Endodermal cell (in vitro differentiated cells): ENCODE measurements at regions not wholly inside any gene's neighbourhood (a gene's known extent, or its start where the extent isn't known, plus 50 kb on each side); places are given as distances from the start of the nearest gene placed in this dataset.

ENCODE experiments used
- DNase-seq: peaks from one replicate; pipeline ENCODE4 v3.0.0-alpha.2; 2017
- H3K27ac ChIP-seq: 2 replicates; pipeline ENCODE4 v1.5.1; 2013; ENCODE audit warnings: mild to moderate bottlenecking, low read depth, low read length, moderate library complexity
- H3K27me3 ChIP-seq: 2 replicates; pipeline ENCODE4 v1.6.1; 2013; ENCODE audit warnings: mild to moderate bottlenecking, low read length, moderate library complexity; ENCODE audit not compliant: insufficient read depth, control insufficient read depth, poor library complexity, severe bottlenecking
- H3K36me3 ChIP-seq: 2 replicates; pipeline ENCODE4 v1.7.0; 2013; ENCODE audit warnings: mild to moderate bottlenecking, low read length, moderate library complexity; ENCODE audit not compliant: control insufficient read depth, insufficient read depth
- H3K4me1 ChIP-seq: one replicate; pipeline ENCODE4 v1.7.0; 2013; ENCODE audit warnings: low read length; ENCODE audit not compliant: control insufficient read depth, insufficient read depth
- H3K4me3 ChIP-seq: 2 replicates; pipeline ENCODE4 v1.5.1; 2013; ENCODE audit warnings: mild to moderate bottlenecking, low read length, moderate library complexity
- H3K9ac ChIP-seq: 2 replicates; pipeline ENCODE4 v1.6.1; 2013; ENCODE audit warnings: mild to moderate bottlenecking, low read length, moderate library complexity; ENCODE audit not compliant: poor library complexity, severe bottlenecking; ENCODE audit errors: extremely low read depth
- H3K9me3 ChIP-seq: 2 replicates; pipeline ENCODE4 v1.6.1; 2013; ENCODE audit warnings: mild to moderate bottlenecking, low read length, moderate library complexity; ENCODE audit not compliant: control insufficient read depth
- H3K27ac Mint-ChIP-seq: 2 replicates; pipeline ENCODE4 v1.8.0; 2020; ENCODE audit warnings: mixed read lengths
- H3K27me3 Mint-ChIP-seq: 2 replicates; pipeline ENCODE4 v1.8.0; 2021; ENCODE audit warnings: mild to moderate bottlenecking, mixed read lengths; ENCODE audit not compliant: insufficient read depth
- H3K36me3 Mint-ChIP-seq: 2 replicates; pipeline ENCODE4 v1.8.0; 2020; ENCODE audit warnings: low read depth, mixed read lengths
- H3K4me1 Mint-ChIP-seq: 2 replicates; pipeline ENCODE4 v1.8.0; 2020; ENCODE audit warnings: mixed read lengths
- H3K4me3 Mint-ChIP-seq: 2 replicates; pipeline ENCODE4 v1.8.0; 2020; ENCODE audit warnings: mild to moderate bottlenecking, moderate library complexity, mixed read lengths
- H3K9me3 Mint-ChIP-seq: 2 replicates; pipeline ENCODE4 v1.8.0; 2020; ENCODE audit warnings: mild to moderate bottlenecking, mixed read lengths
- WGBS, 2 experiments: methylation state at CpG; one replicate each; pipeline versions ENCODE4 v1.1.5 to v1.1.7; 2013; ENCODE audit warnings: missing lambda C conversion rate in 2 of 2, mixed read lengths in 1 of 2; ENCODE audit not compliant: insufficient coverage in 1 of 2, insufficient read length in 1 of 2; 5-methylcytosine and 5-hydroxymethylcytosine counted together
- TF ChIP-seq, protein P1 (sequence below): fragments of 200-600 bp; sonication (generic); conservative IDR thresholded peaks from 2 replicates; pipeline ENCODE4 v1.5.0; 2021; ENCODE audit warnings: antibody characterized with exemption, mild to moderate bottlenecking

DNA sequence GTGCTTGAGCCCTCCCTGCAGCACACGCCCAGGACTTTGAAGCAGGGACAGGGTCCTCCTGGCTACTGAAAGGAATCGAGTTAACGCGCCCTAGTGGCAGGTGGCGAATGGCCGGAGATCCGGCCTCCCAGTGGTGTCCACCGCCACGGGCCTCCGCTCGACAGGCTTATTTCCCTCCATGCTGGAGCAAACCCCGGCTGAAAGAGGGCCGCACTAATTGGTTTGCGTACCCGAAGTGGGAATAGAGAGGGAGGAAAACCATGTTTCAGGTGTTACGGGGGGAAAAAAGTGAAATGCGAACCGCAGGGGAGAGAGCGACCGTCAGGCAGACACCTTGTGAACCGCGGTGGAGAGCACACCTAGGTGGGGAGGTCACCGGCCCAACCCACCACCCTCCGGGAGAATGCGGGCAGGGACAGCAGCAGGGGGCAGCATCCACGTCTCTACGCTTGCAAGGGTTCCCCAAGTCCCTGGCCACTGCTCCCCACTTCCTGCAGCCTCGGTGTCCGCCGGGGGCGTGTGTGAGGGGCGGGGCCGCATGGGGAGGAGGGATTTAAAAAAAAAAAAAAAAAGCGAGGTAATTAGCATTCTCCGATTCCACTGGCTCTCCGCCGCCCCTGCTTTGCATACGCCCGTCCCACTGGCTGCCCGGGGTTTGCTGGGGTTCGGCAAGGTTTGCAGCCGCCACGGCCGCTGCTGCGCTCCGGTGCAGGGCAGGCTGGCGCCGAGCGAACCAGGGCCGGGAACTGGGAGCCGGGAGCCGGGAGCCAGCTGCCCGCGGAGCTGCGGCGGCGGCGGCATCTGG lies 224.6 kb upstream of the CRY1 start:
- Histone ChIP-seq H3K9me3 (no peaks in the 10 kb centered on the region), H3K9ac (peak overlapping the region; percentile 9), H3K27me3 (peaks cover 89% of the 10 kb centered on the region), H3K27ac (no peak overlapping the region), H3K4me1 (no peaks in the 10 kb centered on the region), H3K36me3 (no peaks in the 10 kb centered on the region), H3K4me3 (peak overlapping the region; percentile 78)
- Mint-ChIP-seq H3K27ac (peak overlapping the region; percentile 92), H3K9me3 (no peaks in the 10 kb centered on the region), H3K4me1 (peaks cover 13% of the 10 kb centered on the region), H3K27me3 (peaks cover 85% of the 10 kb centered on the region), H3K4me3 (peak overlapping the region; percentile 71), H3K36me3 (no peaks in the 10 kb centered on the region)
- WGBS, 2 experiments, result 0 to 1% methylated on average over 23 to 58 of the region's 58 CpGs
- TF ChIP-seq, protein P1, sequence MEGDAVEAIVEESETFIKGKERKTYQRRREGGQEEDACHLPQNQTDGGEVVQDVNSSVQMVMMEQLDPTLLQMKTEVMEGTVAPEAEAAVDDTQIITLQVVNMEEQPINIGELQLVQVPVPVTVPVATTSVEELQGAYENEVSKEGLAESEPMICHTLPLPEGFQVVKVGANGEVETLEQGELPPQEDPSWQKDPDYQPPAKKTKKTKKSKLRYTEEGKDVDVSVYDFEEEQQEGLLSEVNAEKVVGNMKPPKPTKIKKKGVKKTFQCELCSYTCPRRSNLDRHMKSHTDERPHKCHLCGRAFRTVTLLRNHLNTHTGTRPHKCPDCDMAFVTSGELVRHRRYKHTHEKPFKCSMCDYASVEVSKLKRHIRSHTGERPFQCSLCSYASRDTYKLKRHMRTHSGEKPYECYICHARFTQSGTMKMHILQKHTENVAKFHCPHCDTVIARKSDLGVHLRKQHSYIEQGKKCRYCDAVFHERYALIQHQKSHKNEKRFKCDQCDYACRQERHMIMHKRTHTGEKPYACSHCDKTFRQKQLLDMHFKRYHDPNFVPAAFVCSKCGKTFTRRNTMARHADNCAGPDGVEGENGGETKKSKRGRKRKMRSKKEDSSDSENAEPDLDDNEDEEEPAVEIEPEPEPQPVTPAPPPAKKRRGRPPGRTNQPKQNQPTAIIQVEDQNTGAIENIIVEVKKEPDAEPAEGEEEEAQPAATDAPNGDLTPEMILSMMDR, result peak; percentile 78
- DNase-seq, result peak; percentile 99

DNA sequence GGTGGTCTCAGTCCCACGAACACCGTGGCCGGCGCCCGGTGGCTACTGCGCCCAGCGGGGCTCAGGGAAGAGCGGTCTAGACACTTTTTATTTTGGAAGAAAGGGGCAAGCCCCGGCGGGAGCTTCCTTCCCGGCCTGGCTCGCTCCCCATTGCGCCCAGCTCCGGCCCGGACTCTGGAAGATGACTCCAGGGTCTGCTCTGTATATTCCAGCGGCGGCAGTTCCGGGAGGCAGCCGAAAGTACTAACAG lies 225.1 kb upstream of the CRY1 start:
- H3K27ac ChIP-seq, result no peak overlapping the region

DNA sequence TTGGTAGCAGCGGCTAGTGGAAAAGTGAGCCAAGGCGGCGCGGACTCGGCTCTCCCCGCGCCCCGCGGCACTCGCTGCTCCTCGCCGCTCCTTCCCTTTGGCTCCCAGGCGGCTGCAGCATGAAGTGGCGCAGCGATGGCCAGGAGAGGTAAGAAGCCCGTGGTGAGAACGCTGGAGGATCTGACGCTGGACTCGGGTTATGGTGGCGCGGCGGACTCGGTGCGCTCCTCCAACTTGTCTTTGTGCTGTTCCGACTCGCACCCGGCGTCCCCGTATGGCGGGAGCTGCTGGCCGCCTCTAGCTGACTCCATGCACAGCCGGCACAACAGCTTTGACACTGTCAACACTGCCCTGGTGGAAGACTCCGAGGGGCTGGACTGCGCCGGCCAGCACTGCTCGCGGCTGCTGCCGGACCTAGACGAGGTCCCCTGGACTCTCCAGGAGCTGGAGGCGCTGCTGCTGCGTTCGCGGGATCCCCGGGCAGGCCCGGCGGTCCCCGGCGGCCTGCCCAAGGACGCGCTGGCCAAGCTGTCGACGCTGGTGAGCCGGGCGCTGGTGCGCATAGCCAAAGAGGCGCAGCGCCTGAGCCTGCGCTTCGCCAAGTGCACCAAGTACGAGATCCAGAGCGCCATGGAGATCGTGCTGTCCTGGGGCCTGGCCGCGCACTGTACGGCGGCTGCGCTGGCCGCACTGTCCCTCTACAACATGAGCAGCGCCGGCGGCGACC lies 225.6 kb upstream of the CRY1 start:
- DNase-seq, result peak; percentile 88
- Histone ChIP-seq H3K4me3 (peak overlapping the region; percentile 78), H3K36me3 (no peaks in the 10 kb centered on the region), H3K4me1 (no peaks in the 10 kb centered on the region), H3K27ac (no peak overlapping the region), H3K27me3 (peaks cover 89% of the 10 kb centered on the region), H3K9ac (peak overlapping the region; percentile 9), H3K9me3 (no peaks in the 10 kb centered on the region)
- Mint-ChIP-seq H3K36me3 (no peaks in the 10 kb centered on the region), H3K27me3 (peaks cover 88% of the 10 kb centered on the region), H3K4me3 (peak overlapping the region; percentile 71), H3K27ac (no peak overlapping the region), H3K9me3 (no peaks in the 10 kb centered on the region), H3K4me1 (peaks cover 13% of the 10 kb centered on the region)
- WGBS, 2 experiments, result 0% methylated on average over 46 to 72 of the region's 72 CpGs
- TF ChIP-seq, protein P1, result no peak

More for the DNA sequence above, 225.1 kb upstream of the CRY1 start:
- Mint-ChIP-seq H3K9me3 (no peaks in the 10 kb centered on the region), H3K27ac (no peak overlapping the region), H3K4me1 (peaks cover 13% of the 10 kb centered on the region), H3K4me3 (peak overlapping the region; percentile 71), H3K36me3 (no peaks in the 10 kb centered on the region), H3K27me3 (peaks cover 87% of the 10 kb centered on the region)
- Histone ChIP-seq H3K9ac (peak overlapping the region; percentile 9), H3K4me1 (no peaks in the 10 kb centered on the region), H3K9me3 (no peaks in the 10 kb centered on the region), H3K27me3 (peaks cover 91% of the 10 kb centered on the region), H3K4me3 (peak overlapping the region; percentile 78), H3K36me3 (no peaks in the 10 kb centered on the region)
- DNase-seq, result no peak
- TF ChIP-seq, protein P1, result no peak
- 0 to 1% methylated on average over 13 to 19 of the region's 19 CpGs for WGBS, 2 experiments
